ENCODE measurements at regions not wholly inside any gene's neighbourhood (a gene's known extent, or its start where the extent isn't known, plus 50 kb on each side); places are given as distances from the start of the nearest gene placed in this dataset.
"Not testable (repeated sequence)": the region's sequence is repeated elsewhere in the genome, so short reads cannot be mapped to it uniquely, and the experiment has no call there.

DNA sequence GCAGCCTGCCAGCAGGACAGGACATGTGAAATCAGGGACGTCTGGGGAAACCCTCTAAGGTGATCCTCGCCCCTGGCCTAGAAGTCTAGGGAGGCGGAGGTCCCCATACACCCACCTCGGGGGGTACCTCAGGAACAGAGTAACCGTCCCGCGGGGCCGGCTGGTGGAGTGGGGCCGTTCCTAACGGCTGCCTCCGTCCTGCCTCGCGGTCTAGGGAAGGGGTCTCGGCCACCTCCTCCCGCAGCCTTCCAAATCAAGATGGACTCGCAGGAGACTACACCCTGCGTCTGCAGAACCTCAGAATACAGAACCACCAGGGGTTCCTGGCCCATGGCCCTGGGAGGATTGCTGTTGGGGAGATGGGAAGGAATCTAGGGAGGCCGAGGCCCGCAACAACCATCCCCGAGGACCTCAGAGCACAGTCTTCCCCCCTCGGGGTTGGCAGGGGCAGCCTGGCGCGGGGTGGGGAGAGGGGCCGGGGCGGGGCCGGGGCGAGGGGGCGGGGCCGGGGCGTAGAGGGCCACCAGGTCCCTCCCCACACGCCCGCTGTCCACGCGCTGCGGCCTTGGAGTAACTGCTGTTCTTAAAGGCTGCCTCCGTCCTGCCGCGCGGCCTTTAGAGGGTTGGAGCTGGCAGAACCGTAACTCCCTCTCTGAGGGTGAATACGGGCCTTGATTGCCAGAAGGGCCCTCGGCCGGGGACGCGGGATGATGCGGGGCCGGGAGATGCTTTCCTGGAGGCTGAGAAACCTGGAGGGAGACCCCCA lies 89.0 kb upstream of the MLN start:
- no peak for DNase-seq

- DNase-seq, result no peak
Observed at GRCh38 chr6:33888664-33889200, 84.9 kb upstream of the MLN start.

- DNase-seq, result no peak
Observed at GRCh38 chr6:33888183-33888582, 84.4 kb upstream of the MLN start.

GRCh38 chr6:33886673-33887144 lies 82.9 kb upstream of the MLN start:
- no peak for DNase-seq

- DNase-seq, result no peak
Observed at GRCh38 chr6:33885132-33886057, 81.6 kb upstream of the MLN start.

GRCh38 chr6:33883621-33884020 lies 79.8 kb upstream of the MLN start:
- not testable (repeated sequence) for DNase-seq

DNA sequence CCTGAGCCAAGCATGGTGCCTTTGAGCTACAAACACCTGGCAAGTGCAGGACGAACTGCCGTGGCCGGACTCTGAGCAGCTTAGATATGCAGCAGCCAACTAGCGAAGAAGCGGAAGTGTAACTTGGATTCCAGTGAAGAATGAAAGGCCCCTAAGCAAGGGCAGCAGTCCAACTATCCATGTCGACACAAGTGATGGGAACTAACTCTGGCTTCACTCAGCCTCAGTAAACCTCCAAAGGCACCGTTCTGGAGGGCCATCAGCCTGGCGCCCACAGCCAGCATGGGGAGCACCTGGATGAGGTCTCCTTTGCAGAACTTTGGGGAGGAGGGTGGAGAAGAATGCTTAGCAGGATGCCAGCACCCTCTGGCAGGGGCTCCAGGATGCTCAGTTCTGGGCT lies 78.4 kb upstream of the MLN start:
- DNase-seq, result no peak

DNA sequence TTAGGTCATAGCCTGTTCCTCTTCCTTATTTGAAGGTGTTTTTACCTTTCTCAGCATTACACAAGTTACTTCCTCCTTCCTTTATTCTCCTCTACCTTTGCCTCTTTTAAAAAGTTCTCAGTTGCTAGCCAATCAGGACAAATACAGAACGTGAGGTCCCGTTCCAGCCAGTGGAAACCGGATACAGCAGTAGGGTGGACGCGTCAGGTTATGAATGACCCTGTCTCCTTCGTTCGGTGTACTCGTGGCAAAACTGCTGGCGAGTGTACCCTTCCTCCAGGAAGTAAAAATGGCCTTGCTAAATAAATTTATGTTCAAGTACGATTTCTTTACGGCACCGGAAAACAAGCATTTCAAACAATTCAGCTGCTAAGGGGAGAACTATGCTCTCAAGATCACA lies 77.0 kb upstream of the MLN start:
- no peak for DNase-seq

DNA sequence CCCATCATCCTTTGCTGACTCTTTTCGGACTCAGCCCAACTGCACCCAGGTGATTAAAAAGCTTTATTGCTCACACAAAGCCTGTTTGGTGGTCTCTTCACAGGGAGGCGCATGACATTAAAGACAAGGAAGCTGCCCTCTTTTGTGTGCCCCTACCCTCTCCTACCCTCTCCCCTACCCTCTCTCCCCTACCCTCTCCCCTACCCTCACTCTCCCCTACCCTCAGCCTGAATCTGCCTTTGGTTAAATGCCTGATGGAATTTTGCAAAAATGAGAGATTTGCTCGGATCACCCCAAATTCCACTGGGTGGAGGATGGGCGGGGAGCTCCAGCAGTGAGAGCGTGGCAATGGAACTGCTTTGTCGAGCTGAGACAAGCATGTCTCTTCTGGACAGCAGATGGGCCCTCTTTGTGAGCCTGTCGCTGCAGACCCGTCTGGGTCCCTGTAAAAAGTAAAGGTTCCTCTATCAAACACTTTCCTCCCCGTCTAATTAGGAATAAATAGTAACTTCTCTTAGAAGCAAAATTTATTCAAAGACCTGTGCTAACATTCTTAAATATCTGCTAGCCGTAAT lies 76.4 kb upstream of the MLN start:
- DNase-seq, result no peak

DNA sequence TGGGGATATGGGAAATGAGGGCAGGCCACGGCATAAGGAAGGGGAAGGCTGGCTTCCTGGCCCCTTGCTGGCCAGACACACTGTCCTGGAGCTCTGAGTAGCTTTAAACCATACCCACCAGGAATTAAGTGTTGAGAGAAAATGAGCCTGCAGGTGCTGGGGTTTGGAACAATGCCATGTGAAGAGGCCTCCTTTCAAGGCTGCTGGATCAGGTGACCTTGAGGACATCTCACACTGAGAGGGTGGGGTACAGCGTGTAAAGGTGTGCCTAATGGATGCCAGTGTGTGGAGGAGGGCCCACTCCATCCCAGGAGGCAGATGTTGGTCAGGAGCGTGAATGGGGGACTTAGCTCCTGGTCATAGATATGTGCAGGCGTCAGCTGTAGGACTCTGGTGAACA lies 74.8 kb upstream of the MLN start:
- DNase-seq, result no peak

DNA sequence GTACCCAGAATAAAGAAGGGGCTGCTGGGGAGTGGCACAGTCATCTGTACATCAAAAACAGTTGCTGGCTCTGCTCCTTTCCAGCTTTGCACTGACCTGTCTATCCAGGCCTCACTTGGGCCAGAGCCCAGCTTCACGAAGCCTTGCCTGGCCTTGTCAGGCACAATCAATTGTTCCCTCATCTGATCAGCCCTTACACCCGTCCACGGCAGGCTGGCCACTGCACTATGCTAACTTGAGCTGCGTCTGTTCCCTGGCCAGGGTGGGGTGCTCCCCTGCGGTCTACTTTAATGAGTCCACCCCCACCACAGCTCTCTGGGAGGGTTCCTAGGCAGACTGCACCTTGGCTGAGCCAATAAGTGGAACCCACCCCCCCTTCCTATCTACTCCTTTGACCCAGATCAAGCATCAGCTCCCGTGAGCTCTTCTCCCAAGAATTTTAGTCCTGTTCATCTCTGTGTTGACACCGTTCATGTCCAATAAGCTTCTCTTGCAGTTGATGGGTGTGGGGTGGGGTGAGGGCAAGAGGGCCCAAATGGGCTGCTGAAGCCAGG lies 74.3 kb upstream of the MLN start:
- DNase-seq, result no peak

GRCh38 chr6:33875696-33876095 lies 71.9 kb upstream of the MLN start:
- DNase-seq, result no peak

- DNase-seq, result no peak
Observed at GRCh38 chr6:33875141-33875581, 71.4 kb upstream of the MLN start.

DNA sequence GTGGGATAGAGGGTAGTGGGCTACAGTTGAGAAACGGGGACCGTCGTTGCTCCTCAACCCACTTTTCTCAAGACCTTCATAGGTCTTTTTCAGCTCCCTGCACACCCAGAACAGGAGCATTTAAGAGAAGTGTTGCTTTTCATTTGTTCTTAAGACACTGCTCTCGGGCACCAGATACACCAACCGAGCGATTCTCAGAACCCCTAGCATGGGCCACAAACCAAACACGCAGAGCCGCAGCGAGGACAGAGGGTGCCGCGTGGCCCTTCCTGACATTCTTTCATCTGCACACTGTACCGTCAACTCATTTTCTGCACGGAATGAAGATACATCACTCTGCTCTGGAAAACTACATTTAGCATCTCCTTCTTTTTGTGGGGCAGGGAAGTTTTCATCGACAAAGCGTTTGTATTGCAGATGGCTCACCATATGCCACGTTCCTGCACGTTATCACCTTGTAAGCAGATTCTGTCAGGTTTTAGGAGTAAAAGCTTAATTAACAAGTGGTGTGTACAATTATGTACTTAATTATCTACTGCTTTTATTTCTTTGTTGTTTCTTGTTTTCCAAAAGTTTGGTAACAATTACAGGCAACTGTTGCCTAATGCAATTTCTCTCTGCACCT lies 70.4 kb upstream of the MLN start:
- no peak for DNase-seq

DNA sequence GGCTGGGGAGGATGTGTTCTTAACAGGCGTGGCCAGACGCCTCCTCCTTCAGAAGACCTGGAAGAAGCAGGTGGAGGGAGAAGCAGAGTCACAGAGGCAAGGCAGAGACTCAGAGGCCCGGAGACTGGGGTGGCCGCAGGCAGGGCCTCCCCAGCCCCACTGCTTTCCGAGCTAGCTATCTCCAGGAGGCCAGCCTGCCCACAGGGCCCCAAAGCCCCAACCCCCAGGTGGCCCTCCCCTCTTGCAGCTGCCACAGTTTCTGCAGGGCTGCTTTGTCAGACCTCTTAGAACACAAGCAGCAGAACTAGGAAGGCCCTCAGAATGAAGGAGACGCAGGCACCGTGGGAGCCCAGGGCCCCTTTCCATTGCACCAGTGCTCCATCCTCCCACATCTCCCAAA lies 69.0 kb upstream of the MLN start:
- DNase-seq, result no peak

GRCh38 chr6:33869826-33870423 lies 66.1 kb upstream of the MLN start:
- no peak for DNase-seq

- DNase-seq, result no peak
Observed at GRCh38 chr6:33869121-33869520, 65.3 kb upstream of the MLN start.

DNA sequence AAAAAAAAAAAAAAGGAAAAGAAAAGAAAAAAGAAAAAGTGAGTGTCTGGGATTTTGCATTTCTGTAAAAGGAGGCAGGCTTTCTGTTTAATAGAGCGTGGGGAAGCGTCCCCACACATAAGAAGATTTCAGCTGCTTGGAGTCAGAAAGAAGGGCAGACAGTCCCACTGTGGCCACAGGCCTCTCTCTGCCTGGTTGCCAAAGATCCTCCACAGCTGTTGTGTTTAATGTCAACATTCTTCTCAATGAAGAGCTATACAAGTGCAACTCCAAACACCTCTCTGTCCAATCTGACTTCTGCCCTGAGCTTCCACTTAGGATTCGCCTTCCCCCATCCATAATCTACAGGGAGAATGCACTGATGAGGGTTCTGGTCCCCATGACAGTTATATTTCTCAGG lies 64.3 kb upstream of the MLN start:
- no peak for DNase-seq

- DNase-seq, result no peak
Observed at GRCh38 chr6:33865478-33866077, 61.8 kb upstream of the MLN start.

- DNase-seq, result no peak
Observed at GRCh38 chr6:33863723-33864440, 60.1 kb upstream of the MLN start.

DNA sequence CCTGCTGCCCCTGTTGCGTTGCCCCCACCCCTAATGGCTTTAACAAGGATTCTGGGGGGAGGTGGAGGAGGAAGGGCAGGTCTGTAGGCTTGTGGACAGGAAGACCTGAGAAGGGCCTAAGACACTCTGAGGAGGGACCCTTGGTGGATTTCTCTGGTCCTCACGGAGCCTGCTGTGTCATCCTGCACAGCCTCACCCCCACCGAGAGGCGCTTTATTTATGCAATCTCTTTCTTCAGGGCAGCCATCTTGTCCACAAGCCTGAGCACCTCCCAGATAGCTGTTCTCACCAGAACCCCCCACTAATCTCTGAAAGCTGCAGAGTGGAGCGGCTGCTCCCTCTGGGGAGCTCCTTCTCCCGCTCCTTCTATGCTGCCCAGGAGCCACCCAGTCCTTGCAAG lies 59.3 kb upstream of the MLN start:
- no peak for DNase-seq
